ENCODE measurements at regions not wholly inside any gene's neighbourhood (a gene's known extent, or its start where the extent isn't known, plus 50 kb on each side); places are given as distances from the start of the nearest gene placed in this dataset.

DNA sequence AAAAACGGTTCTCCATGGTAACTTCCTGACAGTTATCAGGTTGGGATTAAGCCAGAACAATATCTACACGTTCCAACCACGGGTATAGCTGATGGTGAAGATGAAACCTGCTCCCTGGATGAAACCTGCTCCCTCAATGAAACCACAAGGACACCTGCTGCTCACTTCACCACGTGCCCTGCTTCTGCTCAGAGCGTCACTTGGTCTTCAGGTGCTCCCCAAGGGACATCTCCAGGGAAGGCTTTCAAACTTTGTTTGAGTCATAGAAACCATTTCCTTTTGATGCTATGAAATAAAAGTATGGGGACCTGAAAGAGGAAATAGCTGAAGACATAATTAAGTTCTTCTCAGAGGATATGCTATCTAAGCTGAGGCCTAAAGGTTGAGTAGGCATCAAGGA is 242.4 kb downstream of the MED10 start:
- TF ChIP-seq, protein P1, sequence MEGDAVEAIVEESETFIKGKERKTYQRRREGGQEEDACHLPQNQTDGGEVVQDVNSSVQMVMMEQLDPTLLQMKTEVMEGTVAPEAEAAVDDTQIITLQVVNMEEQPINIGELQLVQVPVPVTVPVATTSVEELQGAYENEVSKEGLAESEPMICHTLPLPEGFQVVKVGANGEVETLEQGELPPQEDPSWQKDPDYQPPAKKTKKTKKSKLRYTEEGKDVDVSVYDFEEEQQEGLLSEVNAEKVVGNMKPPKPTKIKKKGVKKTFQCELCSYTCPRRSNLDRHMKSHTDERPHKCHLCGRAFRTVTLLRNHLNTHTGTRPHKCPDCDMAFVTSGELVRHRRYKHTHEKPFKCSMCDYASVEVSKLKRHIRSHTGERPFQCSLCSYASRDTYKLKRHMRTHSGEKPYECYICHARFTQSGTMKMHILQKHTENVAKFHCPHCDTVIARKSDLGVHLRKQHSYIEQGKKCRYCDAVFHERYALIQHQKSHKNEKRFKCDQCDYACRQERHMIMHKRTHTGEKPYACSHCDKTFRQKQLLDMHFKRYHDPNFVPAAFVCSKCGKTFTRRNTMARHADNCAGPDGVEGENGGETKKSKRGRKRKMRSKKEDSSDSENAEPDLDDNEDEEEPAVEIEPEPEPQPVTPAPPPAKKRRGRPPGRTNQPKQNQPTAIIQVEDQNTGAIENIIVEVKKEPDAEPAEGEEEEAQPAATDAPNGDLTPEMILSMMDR (IDR thresholded peaks at IDR 0.05) = no peak
- TF ChIP-seq POLR2A (IDR thresholded peaks at IDR 0.05; ENCODE audit: low read depth) (no peak), EP300 (IDR thresholded peaks at IDR 0.05) (no peak), POLR2AphosphoS5 (IDR thresholded peaks at IDR 0.05) (no peak)
